Loucy (cell line): ENCODE measurements at regions not wholly inside any gene's neighbourhood (a gene's known extent, or its start where the extent isn't known, plus 50 kb on each side); places are given as distances from the start of the nearest gene placed in this dataset.

Experiments
- H2AFZ ChIP-seq: fragments of 200-600 bp; sonication (generic); 2 replicates; pipeline ENCODE4 v1.6.0; 2016; ENCODE audit warnings: antibody characterized with exemption, mild to moderate bottlenecking, low read length, moderate library complexity
- H3F3A ChIP-seq: fragments of 200-600 bp; 2 replicates; pipeline ENCODE4 v1.6.0; 2016; ENCODE audit warnings: antibody characterized with exemption, low read depth, mild to moderate bottlenecking
- H3K27me3 ChIP-seq: fragments of 200-600 bp; sonication (generic); 2 replicates; pipeline ENCODE4 v1.6.1; 2014; ENCODE audit warnings: low read length, mild to moderate bottlenecking; ENCODE audit not compliant: insufficient read depth, poor library complexity, severe bottlenecking
- H3K36me3 ChIP-seq: fragments of 200-600 bp; sonication (generic); 2 replicates; pipeline ENCODE4 v1.6.1; 2016; ENCODE audit warnings: low read length; ENCODE audit not compliant: insufficient read depth
- H3K4me1 ChIP-seq: fragments of 200-600 bp; sonication (generic); 2 replicates; pipeline ENCODE4 v1.5.1; 2014; ENCODE audit warnings: low read length, mild to moderate bottlenecking; ENCODE audit not compliant: insufficient read depth, poor library complexity, severe bottlenecking
- H3K4me2 ChIP-seq: fragments of 200-600 bp; sonication (generic); 2 replicates; pipeline ENCODE4 v1.6.0; 2014; ENCODE audit warnings: antibody characterized with exemption, low read length, low read depth, mild to moderate bottlenecking; ENCODE audit not compliant: poor library complexity, severe bottlenecking
- H3K4me3 ChIP-seq: fragments of 200-600 bp; sonication (generic); 2 replicates; pipeline ENCODE4 v1.5.1; 2014; ENCODE audit warnings: low read length, mild to moderate bottlenecking, mixed read lengths; ENCODE audit not compliant: poor library complexity, severe bottlenecking
- H3K79me2 ChIP-seq: fragments of 200-600 bp; sonication (generic); 2 replicates; pipeline ENCODE4 v1.6.1; 2014; ENCODE audit warnings: low read length; ENCODE audit not compliant: insufficient read depth
- H3K9ac ChIP-seq: fragments of 200-600 bp; sonication (generic); 2 replicates; pipeline ENCODE4 v1.6.0; 2014; ENCODE audit warnings: mild to moderate bottlenecking, low read depth, low read length, moderate library complexity; ENCODE audit not compliant: poor library complexity, severe bottlenecking
- H3K9me2 ChIP-seq: fragments of 200-600 bp; sonication (generic); replicated peaks from 2 replicates; pipeline ENCODE4 v1.6.1; 2016; ENCODE audit warnings: low read depth, low read length, mixed read lengths
- H3K9me3 ChIP-seq: fragments of 200-600 bp; sonication (generic); 2 replicates; pipeline ENCODE4 v1.6.1; 2014; ENCODE audit warnings: mild to moderate bottlenecking, antibody characterized with exemption, low read length, low read depth; ENCODE audit not compliant: insufficient read depth
- H4K20me1 ChIP-seq: fragments of 200-600 bp; sonication (generic); 2 replicates; pipeline ENCODE4 v1.6.0; 2014; ENCODE audit warnings: antibody characterized with exemption, low read length, mild to moderate bottlenecking; ENCODE audit not compliant: insufficient read depth, poor library complexity, severe bottlenecking
- EZH2phosphoT487 ChIP-seq: fragments of 200-600 bp; IDR thresholded peaks from 2 replicates; pipeline ENCODE4 v1.6.1; 2018; ENCODE audit warnings: antibody characterized with exemption, mild to moderate bottlenecking, moderate library complexity, borderline replicate concordance
- TF ChIP-seq, protein P1 (sequence below): fragments of 200-600 bp; sonication (generic); conservative IDR thresholded peaks from 2 replicates; pipeline ENCODE4 v1.5.1; 2014; ENCODE audit warnings: mild to moderate bottlenecking, antibody characterized with exemption, low read length

- Histone ChIP-seq H3K4me1 (peaks cover 34% of the 10 kb centered on the region), H3K9me3 (no peaks in the 10 kb centered on the region), H3K9ac (peak overlapping the region; percentile 23), H3K36me3 (no peaks in the 10 kb centered on the region), H3K4me2 (peak overlapping the region; percentile 72), H4K20me1 (no peaks in the 10 kb centered on the region), H2AFZ (no peak overlapping the region; the same call in 1 of the 2 replicates), H3K9me2 (no peaks in the 10 kb centered on the region), H3K27me3 (no peaks in the 10 kb centered on the region), H3K4me3 (no peak overlapping the region), H3K79me2 (no peaks in the 10 kb centered on the region), H3F3A (no peaks in the 10 kb centered on the region)
- TF ChIP-seq, protein P1, sequence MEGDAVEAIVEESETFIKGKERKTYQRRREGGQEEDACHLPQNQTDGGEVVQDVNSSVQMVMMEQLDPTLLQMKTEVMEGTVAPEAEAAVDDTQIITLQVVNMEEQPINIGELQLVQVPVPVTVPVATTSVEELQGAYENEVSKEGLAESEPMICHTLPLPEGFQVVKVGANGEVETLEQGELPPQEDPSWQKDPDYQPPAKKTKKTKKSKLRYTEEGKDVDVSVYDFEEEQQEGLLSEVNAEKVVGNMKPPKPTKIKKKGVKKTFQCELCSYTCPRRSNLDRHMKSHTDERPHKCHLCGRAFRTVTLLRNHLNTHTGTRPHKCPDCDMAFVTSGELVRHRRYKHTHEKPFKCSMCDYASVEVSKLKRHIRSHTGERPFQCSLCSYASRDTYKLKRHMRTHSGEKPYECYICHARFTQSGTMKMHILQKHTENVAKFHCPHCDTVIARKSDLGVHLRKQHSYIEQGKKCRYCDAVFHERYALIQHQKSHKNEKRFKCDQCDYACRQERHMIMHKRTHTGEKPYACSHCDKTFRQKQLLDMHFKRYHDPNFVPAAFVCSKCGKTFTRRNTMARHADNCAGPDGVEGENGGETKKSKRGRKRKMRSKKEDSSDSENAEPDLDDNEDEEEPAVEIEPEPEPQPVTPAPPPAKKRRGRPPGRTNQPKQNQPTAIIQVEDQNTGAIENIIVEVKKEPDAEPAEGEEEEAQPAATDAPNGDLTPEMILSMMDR, result no peak
- TF ChIP-seq EZH2phosphoT487, result no peak
Measured at GRCh38 chrX:134717698-134718097, 59.4 kb upstream of the PLAC1 start.

DNA sequence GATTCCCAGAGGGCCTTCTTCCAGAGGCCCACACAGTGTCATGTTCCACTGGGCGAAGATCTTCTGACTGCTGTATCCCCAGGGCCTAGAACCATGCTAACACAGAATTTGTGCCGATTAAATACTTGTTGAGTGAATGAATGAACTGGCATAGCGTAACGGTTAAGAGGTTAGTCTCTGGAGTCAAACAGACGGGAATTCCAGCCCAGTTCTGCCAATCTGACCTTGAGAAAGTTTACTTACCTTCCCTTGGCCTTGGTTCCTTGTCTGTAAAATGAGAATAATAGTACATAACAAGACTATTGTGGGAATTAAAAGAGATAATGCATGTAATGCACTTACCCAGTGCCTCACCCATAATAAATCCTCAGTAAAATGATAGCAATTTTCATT is 58.3 kb upstream of the PLAC1 start:
- Histone ChIP-seq H3K4me3 (no peak overlapping the region), H3F3A (no peaks in the 10 kb centered on the region), H3K4me2 (no peak overlapping the region), H3K9me3 (no peaks in the 10 kb centered on the region), H3K9me2 (no peaks in the 10 kb centered on the region), H3K4me1 (peaks cover 34% of the 10 kb centered on the region), H4K20me1 (no peaks in the 10 kb centered on the region), H2AFZ (no peak overlapping the region), H3K9ac (no peak overlapping the region), H3K79me2 (no peaks in the 10 kb centered on the region), H3K36me3 (no peaks in the 10 kb centered on the region), H3K27me3 (no peaks in the 10 kb centered on the region)
- TF ChIP-seq, protein P1, result no peak
- TF ChIP-seq EZH2phosphoT487, result no peak

DNA sequence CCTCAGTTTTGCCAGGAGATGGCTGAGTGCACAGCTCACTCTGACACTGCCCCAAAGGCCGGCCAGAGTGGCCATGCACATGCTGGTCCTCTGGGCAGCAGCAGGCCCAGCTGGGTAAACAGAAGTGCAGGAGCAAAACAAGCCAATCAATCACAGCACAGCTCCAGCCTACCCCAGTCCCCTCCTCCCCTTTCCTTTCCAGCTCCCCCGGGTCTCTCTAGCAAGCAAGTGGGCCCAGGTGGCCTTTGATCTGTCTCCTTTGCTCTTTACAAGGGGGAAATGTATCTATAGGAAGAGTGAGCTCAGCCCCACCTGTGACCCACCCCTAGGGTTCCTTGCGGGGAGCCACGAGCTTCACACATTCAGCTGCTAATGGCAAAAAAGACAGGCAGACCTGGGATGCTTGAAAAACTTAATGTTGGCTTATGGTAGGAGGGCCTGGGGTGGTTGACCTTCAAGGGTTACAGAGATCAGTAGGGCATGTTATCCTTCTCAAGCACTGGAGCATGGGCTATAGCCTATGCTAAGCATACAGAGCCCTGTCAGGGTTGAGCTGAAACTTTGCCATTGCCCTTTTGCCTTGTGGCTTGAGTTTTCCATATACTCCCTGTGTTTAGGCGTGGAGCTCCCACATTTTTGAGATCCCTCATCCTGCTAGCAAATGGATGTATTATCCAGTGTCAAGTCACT is 57.8 kb upstream of the PLAC1 start:
- H3F3A ChIP-seq, result no peaks in the 10 kb centered on the region
- no peaks in the 10 kb centered on the region for H4K20me1 ChIP-seq
- peaks cover 34% of the 10 kb centered on the region for H3K4me1 ChIP-seq
- no peaks in the 10 kb centered on the region for H3K9me2 ChIP-seq
- no peaks in the 10 kb centered on the region for H3K9me3 ChIP-seq
- no peak overlapping the region for H3K4me2 ChIP-seq
- H3K36me3 ChIP-seq, result no peaks in the 10 kb centered on the region
- no peaks in the 10 kb centered on the region for H3K79me2 ChIP-seq
- H3K4me3 ChIP-seq, result no peak overlapping the region
- TF ChIP-seq, protein P1, result no peak
- TF ChIP-seq EZH2phosphoT487, result no peak
- no peak overlapping the region for H3K9ac ChIP-seq
- no peak overlapping the region for H2AFZ ChIP-seq
- H3K27me3 ChIP-seq, result no peaks in the 10 kb centered on the region
